Retinal pigment epithelial cell (primary cell): ENCODE measurements at regions not wholly inside any gene's neighbourhood (a gene's known extent, or its start where the extent isn't known, plus 50 kb on each side); places are given as distances from the start of the nearest gene placed in this dataset.
"Not testable (repeated sequence)": the region's sequence is repeated elsewhere in the genome, so short reads cannot be mapped to it uniquely, and the experiment has no call there.

Experiments
- DNase-seq: peaks from one replicate; pipeline ENCODE4 v3.0.0-alpha.2; 2010; ENCODE audit warnings: low read depth
- H3K4me3 ChIP-seq: 2 replicates; pipeline ENCODE4 v1.5.1; 2011; ENCODE audit warnings: mild to moderate bottlenecking, low read length, control low read depth, moderate library complexity
- CTCF ChIP-seq: conservative IDR thresholded peaks from 2 replicates; pipeline ENCODE4 v1.5.1; 2011; ENCODE audit warnings: low read depth, low read length, control low read depth, inconsistent platforms

GRCh38 chr1:177669161-177669560, 300.7 kb downstream of the SEC16B start:
- H3K4me3 ChIP-seq, result no peak overlapping the region
- no peak for TF ChIP-seq CTCF
- no peak for DNase-seq

GRCh38 chr1:177665935-177666334, 303.9 kb downstream of the SEC16B start:
- no peak for TF ChIP-seq CTCF
- H3K4me3 ChIP-seq, result no peak overlapping the region
- DNase-seq, result no peak

GRCh38 chr1:177664742-177665141, 305.1 kb downstream of the SEC16B start:
- DNase-seq, H3K4me3 ChIP-seq: not testable (repeated sequence)

GRCh38 chr1:177660188-177660587, 309.7 kb downstream of the SEC16B start:
- TF ChIP-seq CTCF, result no peak
- H3K4me3 ChIP-seq, result no peak overlapping the region
- no peak for DNase-seq

DNA sequence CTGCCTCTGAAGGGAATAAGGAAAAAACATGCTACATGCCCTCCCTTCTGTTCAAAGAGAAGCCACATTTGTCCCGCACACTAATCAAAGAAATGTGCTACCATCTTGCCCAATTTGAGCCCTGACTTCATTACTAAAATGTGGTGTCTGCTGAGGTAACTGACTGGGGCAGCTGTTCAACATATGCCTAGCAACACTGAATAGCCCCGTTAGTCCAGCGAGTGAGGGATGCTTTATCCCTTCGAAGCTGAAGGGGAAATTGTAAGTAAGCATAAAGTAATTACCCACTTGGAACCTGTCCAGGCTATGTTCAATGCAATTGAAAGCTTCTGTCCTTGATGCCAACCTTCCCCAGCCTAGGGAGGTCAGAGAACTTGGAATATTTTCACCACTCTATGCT, 310.6 kb downstream of the SEC16B start:
- no peak for TF ChIP-seq CTCF
- DNase-seq, result no peak

DNA sequence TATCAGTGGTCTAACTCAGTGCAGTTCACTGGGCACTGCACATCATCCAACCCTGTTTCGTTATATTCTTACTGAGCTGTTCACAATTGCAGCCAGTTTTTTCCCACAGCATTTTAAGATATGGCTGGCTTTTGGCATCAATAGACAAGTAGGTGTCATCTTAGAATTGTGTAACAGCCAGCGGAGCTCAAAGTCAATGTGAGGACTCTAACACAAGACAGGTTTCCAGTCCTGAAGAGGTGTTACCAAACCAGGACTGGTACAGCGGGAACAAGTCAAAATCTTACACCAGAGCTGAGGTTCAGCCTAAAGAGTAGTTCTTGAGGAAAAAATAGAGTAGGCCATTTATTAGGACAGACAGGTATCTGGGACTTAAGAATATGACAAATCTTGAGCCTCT, 313.3 kb downstream of the SEC16B start:
- no peak overlapping the region for H3K4me3 ChIP-seq
- DNase-seq, result no peak
- TF ChIP-seq CTCF, result no peak

More for the DNA sequence above, 310.6 kb downstream of the SEC16B start:
- no peak overlapping the region for H3K4me3 ChIP-seq

GRCh38 chr1:177650947-177651346, 318.9 kb downstream of the SEC16B start:
- TF ChIP-seq CTCF, result no peak
- H3K4me3 ChIP-seq, result no peak overlapping the region
- no peak for DNase-seq

DNA sequence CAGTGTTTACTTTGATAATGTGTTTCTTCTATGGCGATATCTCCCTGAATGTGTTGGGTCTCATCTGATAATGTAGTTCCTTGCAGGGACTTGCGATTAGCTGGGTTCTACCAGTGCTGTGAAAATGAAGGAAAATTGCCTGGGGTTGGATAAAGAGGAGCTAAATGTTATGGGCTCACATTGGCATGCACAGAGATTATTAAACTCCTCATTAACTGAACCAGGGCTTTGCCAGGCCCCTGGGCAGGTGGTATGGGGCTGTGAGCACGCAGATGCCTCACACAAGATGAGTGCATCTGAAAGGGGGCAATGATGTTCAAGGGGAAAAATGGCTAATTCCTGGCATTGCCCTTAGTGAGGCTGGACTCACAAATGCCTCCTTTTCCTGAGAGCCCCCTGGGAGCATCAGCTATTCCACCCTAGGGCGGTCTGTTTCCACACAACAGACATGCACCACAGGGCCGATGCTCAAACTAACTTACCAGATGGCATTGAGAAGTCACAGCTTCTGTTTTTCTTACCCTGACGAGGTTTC, 321.1 kb downstream of the SEC16B start:
- DNase-seq, result no peak
- H3K4me3 ChIP-seq, result no peak overlapping the region
- no peak for TF ChIP-seq CTCF
